ENCODE measurements at regions not wholly inside any gene's neighbourhood (a gene's known extent, or its start where the extent isn't known, plus 50 kb on each side); places are given as distances from the start of the nearest gene placed in this dataset.

DNA sequence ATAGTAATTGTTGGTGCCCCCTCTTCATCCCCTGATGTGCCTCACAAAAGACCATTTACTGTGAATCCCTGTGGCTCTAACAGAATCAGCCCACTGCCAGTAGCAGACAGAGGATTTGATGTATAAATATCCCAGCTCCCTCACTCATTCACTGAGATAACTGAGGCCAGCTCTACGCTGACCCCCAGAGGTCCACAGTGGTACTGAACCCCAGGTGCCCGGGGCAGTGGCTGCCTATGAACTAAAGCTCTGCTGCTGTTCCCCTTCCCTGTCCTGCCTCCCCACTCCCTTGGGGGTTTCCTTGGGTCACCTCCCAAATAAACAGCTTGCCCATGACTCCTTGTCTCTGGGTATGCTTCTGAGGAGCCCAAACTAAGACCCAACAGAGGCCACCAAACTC is 295.8 kb downstream of the FOXL1 start:
- TF ChIP-seq POLR2A (IDR thresholded peaks at IDR 0.05; ENCODE audit: low read length) (no peak), GATA1 (IDR thresholded peaks at IDR 0.05; ENCODE audit: low read depth, low read length) (no peak)

Data from erythroblast (primary cell).